ENCODE measurements at regions not wholly inside any gene's neighbourhood (a gene's known extent, or its start where the extent isn't known, plus 50 kb on each side); places are given as distances from the start of the nearest gene placed in this dataset.

DNA sequence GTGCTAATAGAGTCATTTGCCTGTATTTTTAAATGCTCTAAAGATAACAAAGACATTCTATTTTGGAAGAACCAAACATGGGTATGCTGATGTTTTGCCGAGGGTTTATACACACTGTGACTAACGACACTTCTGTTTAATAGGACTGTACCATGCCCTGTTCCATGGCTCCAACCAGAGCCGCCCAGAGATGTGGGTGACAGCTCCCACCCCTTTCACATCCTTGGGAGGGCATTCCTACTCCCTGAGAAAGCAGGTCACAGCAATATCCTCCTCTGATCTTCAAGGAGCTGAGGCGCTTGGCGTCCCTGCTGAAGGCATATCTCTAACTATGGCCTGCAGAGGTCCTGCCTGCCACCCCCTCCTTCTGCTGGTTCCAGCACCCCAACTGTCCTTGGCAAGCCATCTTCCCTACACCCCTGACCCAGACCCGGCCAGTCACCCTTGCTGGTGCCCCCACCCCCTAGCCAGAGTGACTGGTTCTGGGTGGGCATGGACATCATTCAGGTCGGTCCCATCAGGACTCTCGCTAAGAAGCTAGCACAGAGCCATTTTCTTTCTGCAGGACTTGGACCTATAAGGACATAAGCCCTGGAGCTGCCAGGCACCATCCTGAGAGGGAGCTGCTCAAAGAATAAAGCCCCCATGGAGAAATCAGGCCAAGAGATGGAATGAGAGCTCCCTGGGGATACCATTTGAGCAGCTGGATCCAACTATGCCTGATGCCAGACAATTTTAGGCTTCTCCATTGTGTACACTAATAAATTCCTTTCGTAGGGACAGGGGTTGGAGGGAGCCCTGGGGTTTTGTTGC is 381.3 kb downstream of the CTTN start:
- no peak overlapping the region for H3K4me3 ChIP-seq (replicated peaks in 1 of 4; ENCODE audit: control extremely low read depth in 1 of 4, insufficient read depth in 1 of 4, low read depth in 3 of 4, low read length in 4 of 4)
- no peak overlapping the region for H3K9ac ChIP-seq (ENCODE audit: insufficient read depth, low read length)
- H3K4me1 ChIP-seq (ENCODE audit: control insufficient read depth, extremely low read depth, insufficient read depth, low read length) = no peaks in the 10 kb centered on the region
- no peaks in the 10 kb centered on the region for H3K27me3 ChIP-seq (ENCODE audit: control insufficient read depth, insufficient read depth, low read length)
- H2AFZ ChIP-seq (ENCODE audit: low read length) = no peak overlapping the region
- DNase-seq (ENCODE audit: low read depth in 2 of 2) = no peak
- no peaks in the 10 kb centered on the region for H4K20me1 ChIP-seq (ENCODE audit: control insufficient read depth, extremely low read depth, insufficient read depth, low read length)
- H3K27ac ChIP-seq (ENCODE audit: insufficient read depth, low read length) = no peak overlapping the region
- H3K9me3 ChIP-seq (ENCODE audit: control insufficient read depth, insufficient read depth, low read depth, low read length) = no peaks in the 10 kb centered on the region
- H3K79me2 ChIP-seq (ENCODE audit: control insufficient read depth, insufficient read depth, low read length) = no peaks in the 10 kb centered on the region
- H3K4me2 ChIP-seq (ENCODE audit: extremely low read depth, insufficient read depth, low read length) = no peak overlapping the region
- TF ChIP-seq, protein P1, sequence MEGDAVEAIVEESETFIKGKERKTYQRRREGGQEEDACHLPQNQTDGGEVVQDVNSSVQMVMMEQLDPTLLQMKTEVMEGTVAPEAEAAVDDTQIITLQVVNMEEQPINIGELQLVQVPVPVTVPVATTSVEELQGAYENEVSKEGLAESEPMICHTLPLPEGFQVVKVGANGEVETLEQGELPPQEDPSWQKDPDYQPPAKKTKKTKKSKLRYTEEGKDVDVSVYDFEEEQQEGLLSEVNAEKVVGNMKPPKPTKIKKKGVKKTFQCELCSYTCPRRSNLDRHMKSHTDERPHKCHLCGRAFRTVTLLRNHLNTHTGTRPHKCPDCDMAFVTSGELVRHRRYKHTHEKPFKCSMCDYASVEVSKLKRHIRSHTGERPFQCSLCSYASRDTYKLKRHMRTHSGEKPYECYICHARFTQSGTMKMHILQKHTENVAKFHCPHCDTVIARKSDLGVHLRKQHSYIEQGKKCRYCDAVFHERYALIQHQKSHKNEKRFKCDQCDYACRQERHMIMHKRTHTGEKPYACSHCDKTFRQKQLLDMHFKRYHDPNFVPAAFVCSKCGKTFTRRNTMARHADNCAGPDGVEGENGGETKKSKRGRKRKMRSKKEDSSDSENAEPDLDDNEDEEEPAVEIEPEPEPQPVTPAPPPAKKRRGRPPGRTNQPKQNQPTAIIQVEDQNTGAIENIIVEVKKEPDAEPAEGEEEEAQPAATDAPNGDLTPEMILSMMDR (conservative IDR thresholded peaks at IDR 0.05 in 1 of 2, IDR thresholded peaks at IDR 0.05 in 1 of 2; ENCODE audit: low read depth in 1 of 2, low read length in 2 of 2) = no peak
- TF ChIP-seq EZH2 (IDR thresholded peaks at IDR 0.05; ENCODE audit: low read length, missing control alignments) = no peak
- H3K36me3 ChIP-seq (ENCODE audit: control insufficient read depth, insufficient read depth, low read length) = no peaks in the 10 kb centered on the region

DNA sequence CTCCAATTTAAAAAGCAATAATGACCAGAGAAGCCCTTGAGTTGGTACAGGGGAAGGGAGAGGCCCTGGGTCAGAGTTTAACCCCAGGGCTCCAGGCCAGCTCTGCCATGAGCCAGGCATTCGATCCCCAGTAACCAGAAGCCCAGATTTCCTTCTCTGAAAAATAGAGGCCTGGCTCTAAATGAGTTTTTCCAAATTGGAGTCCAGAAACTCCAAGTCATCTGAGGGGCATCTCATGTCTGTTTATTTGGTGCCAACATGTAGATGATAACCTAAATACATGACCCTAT is 381.9 kb downstream of the CTTN start:
- Histone ChIP-seq H3K4me1 (ENCODE audit: control insufficient read depth, extremely low read depth, insufficient read depth, low read length) (no peaks in the 10 kb centered on the region), H3K79me2 (ENCODE audit: control insufficient read depth, insufficient read depth, low read length) (no peaks in the 10 kb centered on the region), H3K27me3 (ENCODE audit: control insufficient read depth, insufficient read depth, low read length) (no peaks in the 10 kb centered on the region), H4K20me1 (ENCODE audit: control insufficient read depth, extremely low read depth, insufficient read depth, low read length) (no peaks in the 10 kb centered on the region), H3K4me2 (ENCODE audit: extremely low read depth, insufficient read depth, low read length) (no peak overlapping the region), H3K9me3 (ENCODE audit: control insufficient read depth, insufficient read depth, low read depth, low read length) (no peaks in the 10 kb centered on the region), H3K36me3 (ENCODE audit: control insufficient read depth, insufficient read depth, low read length) (no peaks in the 10 kb centered on the region), H3K9ac (ENCODE audit: insufficient read depth, low read length) (no peak overlapping the region), H3K27ac (ENCODE audit: insufficient read depth, low read length) (no peak overlapping the region), H2AFZ (ENCODE audit: low read length) (no peak overlapping the region), H3K4me3 (replicated peaks in 1 of 4; ENCODE audit: control extremely low read depth in 1 of 4, insufficient read depth in 1 of 4, low read depth in 3 of 4, low read length in 4 of 4) (no peak overlapping the region)
- TF ChIP-seq, protein P1 (conservative IDR thresholded peaks at IDR 0.05 in 1 of 2, IDR thresholded peaks at IDR 0.05 in 1 of 2; ENCODE audit: low read depth in 1 of 2, low read length in 2 of 2) = no peak
- TF ChIP-seq EZH2 (IDR thresholded peaks at IDR 0.05; ENCODE audit: low read length, missing control alignments) = no peak
- DNase-seq (ENCODE audit: low read depth in 2 of 2) = no peak

GRCh38 chr11:70782401-70782913 is 384.1 kb downstream of the CTTN start:
- H3K4me2 ChIP-seq (ENCODE audit: extremely low read depth, insufficient read depth, low read length) = no peak overlapping the region
- H4K20me1 ChIP-seq (ENCODE audit: control insufficient read depth, extremely low read depth, insufficient read depth, low read length) = no peaks in the 10 kb centered on the region
- no peaks in the 10 kb centered on the region for H3K4me1 ChIP-seq (ENCODE audit: control insufficient read depth, extremely low read depth, insufficient read depth, low read length)
- TF ChIP-seq, protein P1 (conservative IDR thresholded peaks at IDR 0.05 in 1 of 2, IDR thresholded peaks at IDR 0.05 in 1 of 2; ENCODE audit: low read depth in 1 of 2, low read length in 2 of 2) = no peak
- TF ChIP-seq EZH2 (IDR thresholded peaks at IDR 0.05; ENCODE audit: low read length, missing control alignments) = no peak
- H3K27ac ChIP-seq (ENCODE audit: insufficient read depth, low read length) = no peak overlapping the region
- DNase-seq (ENCODE audit: low read depth in 2 of 2) = no peak
- no peaks in the 10 kb centered on the region for H3K9me3 ChIP-seq (ENCODE audit: control insufficient read depth, insufficient read depth, low read depth, low read length)
- H3K36me3 ChIP-seq (ENCODE audit: control insufficient read depth, insufficient read depth, low read length) = no peaks in the 10 kb centered on the region
- no peak overlapping the region for H3K4me3 ChIP-seq (replicated peaks in 1 of 4; ENCODE audit: control extremely low read depth in 1 of 4, insufficient read depth in 1 of 4, low read depth in 3 of 4, low read length in 4 of 4)
- no peak overlapping the region for H2AFZ ChIP-seq (ENCODE audit: low read length)
- no peaks in the 10 kb centered on the region for H3K27me3 ChIP-seq (ENCODE audit: control insufficient read depth, insufficient read depth, low read length)
- no peak overlapping the region for H3K9ac ChIP-seq (ENCODE audit: insufficient read depth, low read length)
- H3K79me2 ChIP-seq (ENCODE audit: control insufficient read depth, insufficient read depth, low read length) = no peaks in the 10 kb centered on the region
